ENCODE measurements at regions not wholly inside any gene's neighbourhood (a gene's known extent, or its start where the extent isn't known, plus 50 kb on each side); places are given as distances from the start of the nearest gene placed in this dataset.
"Not testable (repeated sequence)": the region's sequence is repeated elsewhere in the genome, so short reads cannot be mapped to it uniquely, and the experiment has no call there.

- not testable (repeated sequence) for DNase-seq (ENCODE audit: low read depth)
Measured at GRCh38 chr3:48101301-48101650, 85.1 kb upstream of the MAP4 start.

- no peak for DNase-seq (ENCODE audit: low read depth)
Measured at GRCh38 chr3:48092270-48092669, 76.1 kb upstream of the MAP4 start.

- DNase-seq (ENCODE audit: low read depth), result no peak
Measured at GRCh38 chr3:48090166-48090939, 74.1 kb upstream of the MAP4 start.

GRCh38 chr3:48088749-48089466, 72.7 kb upstream of the MAP4 start:
- DNase-seq (ENCODE audit: low read depth), result peak; percentile 97

- DNase-seq (ENCODE audit: low read depth), result peak; percentile 33
Measured at GRCh38 chr3:48088056-48088748, 72.0 kb upstream of the MAP4 start.

GRCh38 chr3:48086705-48087104, 70.5 kb upstream of the MAP4 start:
- peak; percentile 32 for DNase-seq (ENCODE audit: low read depth)

GRCh38 chr3:48084929-48085328, 68.7 kb upstream of the MAP4 start:
- DNase-seq (ENCODE audit: low read depth), result no peak

- DNase-seq (ENCODE audit: low read depth), result no peak
Measured at GRCh38 chr3:48084170-48084569, 68.0 kb upstream of the MAP4 start.

- DNase-seq (ENCODE audit: low read depth), result no peak
Measured at GRCh38 chr3:48082580-48083184, 66.5 kb upstream of the MAP4 start.

- peak; percentile 58 for DNase-seq (ENCODE audit: low read depth)
Measured at GRCh38 chr3:48077815-48078214, 61.6 kb upstream of the MAP4 start.

- DNase-seq (ENCODE audit: low read depth), result no peak
Measured at GRCh38 chr3:48070030-48070429, 53.8 kb upstream of the MAP4 start.

- no peak for DNase-seq (ENCODE audit: low read depth)
Measured at GRCh38 chr3:48069339-48069738, 53.1 kb upstream of the MAP4 start.

- DNase-seq (ENCODE audit: low read depth), result no peak
Measured at GRCh38 chr3:48068886-48069285, 52.7 kb upstream of the MAP4 start.

GRCh38 chr3:48068320-48068719, 52.1 kb upstream of the MAP4 start:
- DNase-seq (ENCODE audit: low read depth), result not testable (repeated sequence)

- no peak for DNase-seq (ENCODE audit: low read depth)
Measured at GRCh38 chr3:48067271-48067670, 51.1 kb upstream of the MAP4 start.
